LNCAP (cell line): ENCODE measurements at regions not wholly inside any gene's neighbourhood (a gene's known extent, or its start where the extent isn't known, plus 50 kb on each side); places are given as distances from the start of the nearest gene placed in this dataset.

Experiments
- CTCF ChIP-seq: fragments of 450-650 bp; IDR thresholded peaks from 2 replicates; pipeline ENCODE4 v1.5.1; 2017; ENCODE audit warnings: mild to moderate bottlenecking

DNA sequence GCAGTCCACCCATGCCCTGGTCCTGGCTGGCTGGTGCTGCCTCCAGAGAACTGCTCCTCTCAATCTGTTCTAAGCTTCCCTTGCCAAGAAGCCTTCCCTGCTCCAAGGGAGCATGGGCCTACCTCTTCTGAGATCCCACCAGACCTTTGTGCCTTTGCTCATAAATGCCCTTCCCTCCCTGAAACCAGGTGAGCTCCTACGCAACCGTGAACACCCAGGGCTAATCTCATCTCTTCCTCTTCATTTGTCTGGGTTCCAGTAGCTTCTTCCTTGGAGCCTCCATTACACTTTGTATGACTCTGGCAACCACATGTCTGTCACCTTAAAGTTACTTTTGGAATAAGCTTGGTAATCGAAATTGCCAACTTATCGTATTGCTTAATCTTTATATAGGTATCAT, 270.6 kb downstream of the PBX3 start:
- no peak for TF ChIP-seq CTCF

DNA sequence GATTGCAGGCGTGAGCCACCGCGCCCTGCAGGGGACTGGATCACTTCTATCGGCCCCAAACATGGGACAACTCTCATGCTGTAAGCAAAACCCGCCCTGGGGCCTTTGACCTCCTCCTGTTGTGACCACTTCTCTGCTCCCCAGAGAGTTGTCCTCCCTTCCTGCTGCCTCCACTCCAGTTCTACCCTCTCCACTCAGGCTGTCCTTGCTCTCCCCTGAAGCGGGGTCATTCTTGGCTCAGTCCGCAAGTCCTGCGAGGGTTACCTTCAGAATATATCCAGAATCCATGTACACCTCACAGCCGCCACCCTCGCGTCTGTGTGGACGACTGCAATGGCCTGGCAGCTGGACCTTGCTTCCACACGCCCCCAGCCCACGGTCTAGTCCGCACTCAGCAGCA, 273.7 kb downstream of the PBX3 start:
- no peak for TF ChIP-seq CTCF

- no peak for TF ChIP-seq CTCF
These were observed 276.8 kb downstream of the PBX3 start for GRCh38 chr9:126023962-126024361.

DNA sequence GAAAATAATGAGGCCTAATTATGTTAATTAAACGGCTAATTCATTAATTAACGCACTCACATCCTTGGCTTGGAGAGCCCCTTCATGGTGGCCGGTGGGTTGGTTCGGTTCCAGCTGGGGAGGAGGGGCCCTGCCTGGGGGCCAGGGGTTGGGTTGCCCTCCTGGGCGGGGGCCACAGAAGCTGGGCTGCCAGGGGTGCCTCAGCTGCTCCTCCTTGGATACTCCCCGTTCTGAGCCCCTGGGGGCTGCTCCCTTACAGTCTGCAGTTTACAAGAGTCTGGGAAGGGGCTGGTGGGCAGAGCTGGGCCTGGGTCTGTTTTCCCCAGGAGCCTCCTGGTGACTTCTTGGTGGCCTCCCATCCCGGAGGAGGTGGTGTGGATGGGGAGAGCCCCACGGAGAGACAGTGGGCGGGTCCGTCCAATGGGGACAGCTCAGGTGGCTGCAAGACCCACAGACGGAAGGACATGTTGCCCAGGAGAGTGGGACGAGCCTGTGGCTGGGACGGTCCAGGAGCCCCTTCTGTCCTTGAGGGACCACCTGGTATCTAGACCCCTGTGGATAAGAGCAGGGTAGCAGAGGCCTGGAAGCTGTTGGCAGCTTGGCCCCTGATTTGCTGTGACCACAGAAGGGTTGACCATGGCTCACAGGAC, 277.5 kb downstream of the PBX3 start:
- TF ChIP-seq CTCF, result no peak

- no peak for TF ChIP-seq CTCF
These were observed 278.8 kb downstream of the PBX3 start for GRCh38 chr9:126025991-126026390.

DNA sequence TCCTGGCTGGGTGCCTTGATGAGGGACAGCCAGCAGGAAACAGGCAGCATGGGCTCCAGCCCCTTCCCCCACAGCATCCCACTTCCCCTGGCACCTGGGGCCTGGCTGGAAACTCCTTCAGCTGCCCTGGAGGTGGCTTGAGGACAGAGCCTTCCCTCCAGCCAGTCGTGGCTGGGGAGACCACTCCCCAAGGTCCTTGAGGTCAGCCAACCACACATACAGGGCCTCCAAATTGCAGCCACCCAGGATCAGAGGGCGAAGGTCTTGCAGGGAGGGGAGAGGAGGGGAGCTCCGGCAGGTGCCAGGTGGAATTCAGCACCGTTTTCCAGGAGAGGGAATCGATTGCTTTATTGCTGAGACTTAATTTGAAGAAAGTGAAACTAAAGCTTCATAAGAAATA, 280.4 kb downstream of the PBX3 start:
- TF ChIP-seq CTCF, result no peak

DNA sequence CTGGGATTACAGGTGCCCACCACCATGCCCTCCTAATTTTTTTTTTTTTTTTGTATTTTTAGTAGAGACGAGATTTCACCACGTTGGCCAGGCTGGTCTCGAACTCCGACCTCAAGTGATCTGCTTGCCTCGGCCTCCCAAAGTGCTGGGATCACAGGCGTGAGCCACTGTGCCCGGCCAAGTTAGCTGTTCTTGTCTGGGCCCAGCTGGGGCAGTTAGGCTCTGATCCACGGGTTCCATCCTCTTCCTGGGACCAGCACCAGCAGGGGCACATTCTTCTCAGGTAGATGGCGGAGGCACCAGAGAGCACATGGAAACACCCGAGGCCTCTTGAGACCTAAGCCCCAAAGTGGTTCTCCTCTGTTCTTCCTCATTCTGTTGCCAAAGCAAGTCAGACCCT, 281.6 kb downstream of the PBX3 start:
- no peak for TF ChIP-seq CTCF

DNA sequence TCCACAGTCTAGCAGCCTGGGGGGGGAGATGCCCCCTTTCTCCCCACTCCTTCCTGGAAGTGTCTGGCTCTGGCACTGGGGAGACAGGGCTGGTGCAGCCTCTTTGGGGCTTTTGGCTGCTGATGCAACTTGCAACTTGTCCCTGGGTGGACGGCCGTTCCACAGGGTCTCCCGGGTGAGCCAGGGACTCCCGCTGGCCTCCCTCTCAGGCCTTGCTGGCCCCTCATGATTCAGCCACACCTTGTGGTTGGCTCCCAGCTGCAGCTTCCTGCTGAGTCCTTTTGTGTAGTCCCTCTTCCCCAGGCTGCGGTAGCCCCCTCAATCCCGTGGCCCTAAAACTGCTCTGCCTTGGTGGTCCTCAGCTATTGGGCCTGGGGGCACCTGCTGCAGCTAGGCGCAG, 283.5 kb downstream of the PBX3 start:
- TF ChIP-seq CTCF, result no peak
